Loucy (cell line): ENCODE measurements at regions not wholly inside any gene's neighbourhood (a gene's known extent, or its start where the extent isn't known, plus 50 kb on each side); places are given as distances from the start of the nearest gene placed in this dataset.

Experiments
- H2AFZ ChIP-seq: fragments of 200-600 bp; sonication (generic); 2 replicates; pipeline ENCODE4 v1.6.0; 2016; ENCODE audit warnings: antibody characterized with exemption, mild to moderate bottlenecking, low read length, moderate library complexity
- H3F3A ChIP-seq: fragments of 200-600 bp; 2 replicates; pipeline ENCODE4 v1.6.0; 2016; ENCODE audit warnings: antibody characterized with exemption, low read depth, mild to moderate bottlenecking
- H3K27me3 ChIP-seq: fragments of 200-600 bp; sonication (generic); 2 replicates; pipeline ENCODE4 v1.6.1; 2014; ENCODE audit warnings: low read length, mild to moderate bottlenecking; ENCODE audit not compliant: insufficient read depth, poor library complexity, severe bottlenecking
- H3K36me3 ChIP-seq: fragments of 200-600 bp; sonication (generic); 2 replicates; pipeline ENCODE4 v1.6.1; 2016; ENCODE audit warnings: low read length; ENCODE audit not compliant: insufficient read depth
- H3K4me1 ChIP-seq: fragments of 200-600 bp; sonication (generic); 2 replicates; pipeline ENCODE4 v1.5.1; 2014; ENCODE audit warnings: low read length, mild to moderate bottlenecking; ENCODE audit not compliant: insufficient read depth, poor library complexity, severe bottlenecking
- H3K4me2 ChIP-seq: fragments of 200-600 bp; sonication (generic); 2 replicates; pipeline ENCODE4 v1.6.0; 2014; ENCODE audit warnings: antibody characterized with exemption, low read length, low read depth, mild to moderate bottlenecking; ENCODE audit not compliant: poor library complexity, severe bottlenecking
- H3K4me3 ChIP-seq: fragments of 200-600 bp; sonication (generic); 2 replicates; pipeline ENCODE4 v1.5.1; 2014; ENCODE audit warnings: low read length, mild to moderate bottlenecking, mixed read lengths; ENCODE audit not compliant: poor library complexity, severe bottlenecking
- H3K79me2 ChIP-seq: fragments of 200-600 bp; sonication (generic); 2 replicates; pipeline ENCODE4 v1.6.1; 2014; ENCODE audit warnings: low read length; ENCODE audit not compliant: insufficient read depth
- H3K9ac ChIP-seq: fragments of 200-600 bp; sonication (generic); 2 replicates; pipeline ENCODE4 v1.6.0; 2014; ENCODE audit warnings: mild to moderate bottlenecking, low read depth, low read length, moderate library complexity; ENCODE audit not compliant: poor library complexity, severe bottlenecking
- H3K9me2 ChIP-seq: fragments of 200-600 bp; sonication (generic); replicated peaks from 2 replicates; pipeline ENCODE4 v1.6.1; 2016; ENCODE audit warnings: low read depth, low read length, mixed read lengths
- H3K9me3 ChIP-seq: fragments of 200-600 bp; sonication (generic); 2 replicates; pipeline ENCODE4 v1.6.1; 2014; ENCODE audit warnings: mild to moderate bottlenecking, antibody characterized with exemption, low read length, low read depth; ENCODE audit not compliant: insufficient read depth
- H4K20me1 ChIP-seq: fragments of 200-600 bp; sonication (generic); 2 replicates; pipeline ENCODE4 v1.6.0; 2014; ENCODE audit warnings: antibody characterized with exemption, low read length, mild to moderate bottlenecking; ENCODE audit not compliant: insufficient read depth, poor library complexity, severe bottlenecking
- EZH2phosphoT487 ChIP-seq: fragments of 200-600 bp; IDR thresholded peaks from 2 replicates; pipeline ENCODE4 v1.6.1; 2018; ENCODE audit warnings: antibody characterized with exemption, mild to moderate bottlenecking, moderate library complexity, borderline replicate concordance
- TF ChIP-seq, protein P1 (sequence below): fragments of 200-600 bp; sonication (generic); conservative IDR thresholded peaks from 2 replicates; pipeline ENCODE4 v1.5.1; 2014; ENCODE audit warnings: mild to moderate bottlenecking, antibody characterized with exemption, low read length

DNA sequence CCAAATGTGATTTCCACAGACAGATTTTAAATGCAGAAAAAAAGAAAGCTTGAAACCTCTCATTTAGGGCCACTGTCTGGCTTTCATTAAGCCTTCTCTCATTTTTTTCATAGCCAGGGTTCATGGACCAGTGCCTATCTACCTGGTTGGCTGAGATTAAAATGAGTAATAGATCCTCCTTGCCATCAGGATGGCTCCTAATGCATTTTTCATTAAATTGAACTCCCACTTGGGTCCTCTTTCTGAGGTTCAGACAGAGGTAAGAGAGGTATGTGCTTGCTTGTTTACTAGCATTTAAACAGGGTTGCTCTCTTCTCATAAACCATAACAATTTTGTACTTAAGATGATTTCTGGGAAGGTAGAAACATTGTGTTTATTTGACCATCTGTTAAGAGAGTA lies 473.0 kb downstream of the TBC1D4 start:
- no peak overlapping the region for H2AFZ ChIP-seq
- TF ChIP-seq EZH2phosphoT487 = no peak
- TF ChIP-seq, protein P1, sequence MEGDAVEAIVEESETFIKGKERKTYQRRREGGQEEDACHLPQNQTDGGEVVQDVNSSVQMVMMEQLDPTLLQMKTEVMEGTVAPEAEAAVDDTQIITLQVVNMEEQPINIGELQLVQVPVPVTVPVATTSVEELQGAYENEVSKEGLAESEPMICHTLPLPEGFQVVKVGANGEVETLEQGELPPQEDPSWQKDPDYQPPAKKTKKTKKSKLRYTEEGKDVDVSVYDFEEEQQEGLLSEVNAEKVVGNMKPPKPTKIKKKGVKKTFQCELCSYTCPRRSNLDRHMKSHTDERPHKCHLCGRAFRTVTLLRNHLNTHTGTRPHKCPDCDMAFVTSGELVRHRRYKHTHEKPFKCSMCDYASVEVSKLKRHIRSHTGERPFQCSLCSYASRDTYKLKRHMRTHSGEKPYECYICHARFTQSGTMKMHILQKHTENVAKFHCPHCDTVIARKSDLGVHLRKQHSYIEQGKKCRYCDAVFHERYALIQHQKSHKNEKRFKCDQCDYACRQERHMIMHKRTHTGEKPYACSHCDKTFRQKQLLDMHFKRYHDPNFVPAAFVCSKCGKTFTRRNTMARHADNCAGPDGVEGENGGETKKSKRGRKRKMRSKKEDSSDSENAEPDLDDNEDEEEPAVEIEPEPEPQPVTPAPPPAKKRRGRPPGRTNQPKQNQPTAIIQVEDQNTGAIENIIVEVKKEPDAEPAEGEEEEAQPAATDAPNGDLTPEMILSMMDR = no peak
- no peaks in the 10 kb centered on the region for H3K27me3 ChIP-seq
- no peaks in the 10 kb centered on the region for H3K79me2 ChIP-seq
- H3K9me3 ChIP-seq = no peaks in the 10 kb centered on the region
- H3K4me3 ChIP-seq = no peak overlapping the region
- no peak overlapping the region for H3K4me2 ChIP-seq
- H3K9ac ChIP-seq = no peak overlapping the region
- 0 out of 2 replicates have a peak, but pooled peaks cover 3% of the 10 kb centered on the region for H3K9me2 ChIP-seq
- H3K4me1 ChIP-seq = no peaks in the 10 kb centered on the region
- no peaks in the 10 kb centered on the region for H3K36me3 ChIP-seq
- no peaks in the 10 kb centered on the region for H3F3A ChIP-seq
- no peaks in the 10 kb centered on the region for H4K20me1 ChIP-seq

GRCh38 chr13:74990992-74991391 lies 491.0 kb downstream of the TBC1D4 start:
- no peaks in the 10 kb centered on the region for H3K36me3 ChIP-seq
- TF ChIP-seq EZH2phosphoT487 = no peak
- TF ChIP-seq, protein P1 = no peak
- H3F3A ChIP-seq = no peaks in the 10 kb centered on the region
- H2AFZ ChIP-seq = no peak overlapping the region
- no peak overlapping the region for H3K4me2 ChIP-seq
- H3K9ac ChIP-seq = no peak overlapping the region
- H3K9me3 ChIP-seq = no peaks in the 10 kb centered on the region
- H3K79me2 ChIP-seq = no peaks in the 10 kb centered on the region
- H3K4me1 ChIP-seq = no peaks in the 10 kb centered on the region
- H3K9me2 ChIP-seq = no peaks in the 10 kb centered on the region
- H3K27me3 ChIP-seq = no peaks in the 10 kb centered on the region
- no peaks in the 10 kb centered on the region for H4K20me1 ChIP-seq
- H3K4me3 ChIP-seq = no peak overlapping the region

DNA sequence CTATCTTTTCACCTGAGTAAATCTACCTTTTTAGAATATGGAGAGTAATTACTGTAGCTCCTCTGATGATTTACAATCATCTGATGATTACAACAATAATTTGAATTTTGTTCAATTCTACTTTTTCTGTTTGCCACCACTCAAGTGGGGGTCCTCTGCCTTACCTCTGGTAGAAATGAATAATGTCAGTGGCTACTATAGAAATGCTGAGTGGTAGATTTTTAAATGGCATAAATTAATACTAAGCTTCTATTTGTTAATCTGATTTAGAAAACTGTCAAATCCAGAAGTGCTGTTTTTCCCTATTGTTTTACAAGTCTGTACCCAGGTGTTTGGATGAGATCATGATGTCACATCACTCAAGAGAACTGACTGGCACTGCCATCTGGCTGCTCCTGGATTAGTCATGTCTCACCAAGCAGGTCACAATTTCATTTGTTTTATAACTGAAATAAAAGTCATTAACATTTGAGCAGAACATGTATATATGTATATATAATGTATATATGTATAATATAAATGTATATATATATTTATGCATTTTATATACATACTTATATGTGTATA lies 494.8 kb downstream of the TBC1D4 start:
- H4K20me1 ChIP-seq = no peaks in the 10 kb centered on the region
- no peaks in the 10 kb centered on the region for H3K79me2 ChIP-seq
- no peak overlapping the region for H3K4me2 ChIP-seq
- H3K9ac ChIP-seq = no peak overlapping the region
- H3K9me2 ChIP-seq = no peaks in the 10 kb centered on the region
- no peak overlapping the region for H3K4me3 ChIP-seq
- no peaks in the 10 kb centered on the region for H3K4me1 ChIP-seq
- H2AFZ ChIP-seq = no peak overlapping the region
- no peaks in the 10 kb centered on the region for H3K9me3 ChIP-seq
- H3F3A ChIP-seq = no peaks in the 10 kb centered on the region
- no peak for TF ChIP-seq EZH2phosphoT487
- TF ChIP-seq, protein P1 = no peak
- no peaks in the 10 kb centered on the region for H3K36me3 ChIP-seq
- no peaks in the 10 kb centered on the region for H3K27me3 ChIP-seq
